ENCODE measurements at regions not wholly inside any gene's neighbourhood (a gene's known extent, or its start where the extent isn't known, plus 50 kb on each side); places are given as distances from the start of the nearest gene placed in this dataset.

DNA sequence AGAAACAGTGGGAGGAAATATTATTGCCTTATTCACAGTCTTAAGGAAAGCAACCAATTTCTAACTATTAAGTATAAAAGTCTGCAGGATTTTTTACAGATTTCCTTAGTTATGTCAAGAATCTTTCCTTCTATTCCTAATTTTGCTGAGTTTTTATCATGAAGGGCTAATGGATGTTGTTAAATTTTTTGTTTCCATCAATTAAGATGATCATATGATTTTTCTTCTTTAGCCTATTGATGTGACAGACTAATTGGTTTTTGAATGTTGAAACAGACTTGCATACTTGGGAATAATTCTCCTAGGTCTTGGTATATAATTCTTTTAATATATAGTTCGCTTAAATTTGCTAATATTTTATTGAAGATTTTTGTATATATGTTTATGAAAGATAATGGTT is 569.1 kb upstream of the KCND2 start:
- Histone ChIP-seq H3K4me3 (ENCODE audit: low read depth, low read length) (no peak overlapping the region), H3K36me3 (ENCODE audit: control insufficient read depth, insufficient read depth, low read length) (no peaks in the 10 kb centered on the region), H3K4me1 (no peaks in the 10 kb centered on the region), H3K27me3 (replicated peaks; ENCODE audit: control insufficient read depth, insufficient read depth, low read length) (no peaks in the 10 kb centered on the region), H3K9me3 (peaks cover 5% of the 10 kb centered on the region; the same call in 1 of the 2 replicates)
- DNase-seq, result no peak
- TF ChIP-seq, protein P1, sequence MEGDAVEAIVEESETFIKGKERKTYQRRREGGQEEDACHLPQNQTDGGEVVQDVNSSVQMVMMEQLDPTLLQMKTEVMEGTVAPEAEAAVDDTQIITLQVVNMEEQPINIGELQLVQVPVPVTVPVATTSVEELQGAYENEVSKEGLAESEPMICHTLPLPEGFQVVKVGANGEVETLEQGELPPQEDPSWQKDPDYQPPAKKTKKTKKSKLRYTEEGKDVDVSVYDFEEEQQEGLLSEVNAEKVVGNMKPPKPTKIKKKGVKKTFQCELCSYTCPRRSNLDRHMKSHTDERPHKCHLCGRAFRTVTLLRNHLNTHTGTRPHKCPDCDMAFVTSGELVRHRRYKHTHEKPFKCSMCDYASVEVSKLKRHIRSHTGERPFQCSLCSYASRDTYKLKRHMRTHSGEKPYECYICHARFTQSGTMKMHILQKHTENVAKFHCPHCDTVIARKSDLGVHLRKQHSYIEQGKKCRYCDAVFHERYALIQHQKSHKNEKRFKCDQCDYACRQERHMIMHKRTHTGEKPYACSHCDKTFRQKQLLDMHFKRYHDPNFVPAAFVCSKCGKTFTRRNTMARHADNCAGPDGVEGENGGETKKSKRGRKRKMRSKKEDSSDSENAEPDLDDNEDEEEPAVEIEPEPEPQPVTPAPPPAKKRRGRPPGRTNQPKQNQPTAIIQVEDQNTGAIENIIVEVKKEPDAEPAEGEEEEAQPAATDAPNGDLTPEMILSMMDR (IDR thresholded peaks at IDR 0.05; ENCODE audit: insufficient read depth in 1 of 2, low read depth in 1 of 2, low read length in 1 of 2, severe bottlenecking in 1 of 2, unreplicated experiment in 1 of 2), result no peak
- no peak overlapping the region for H3K27ac Mint-ChIP-seq (ENCODE audit: unreplicated experiment)
- BruUV-seq (replicated peaks), result no TSS peak
- no peaks in the 10 kb centered on the region for H3K4me1 Mint-ChIP-seq (ENCODE audit: low read depth, unreplicated experiment)
- ChIA-PET CTCF (no interaction called here), POLR2A (no interaction called here)
- H3K4me3 Mint-ChIP-seq (ENCODE audit: unreplicated experiment), result no peak overlapping the region
- H3K36me3 Mint-ChIP-seq (ENCODE audit: insufficient read depth, unreplicated experiment), result no peaks in the 10 kb centered on the region
- H3K9me3 Mint-ChIP-seq (ENCODE audit: unreplicated experiment), result no peaks in the 10 kb centered on the region
- intact Hi-C loops (cut with micrococcal nuclease; ENCODE audit: unreplicated experiment), result no loop called here
- H3K27me3 Mint-ChIP-seq (ENCODE audit: insufficient read depth, unreplicated experiment), result no peaks in the 10 kb centered on the region

DNA sequence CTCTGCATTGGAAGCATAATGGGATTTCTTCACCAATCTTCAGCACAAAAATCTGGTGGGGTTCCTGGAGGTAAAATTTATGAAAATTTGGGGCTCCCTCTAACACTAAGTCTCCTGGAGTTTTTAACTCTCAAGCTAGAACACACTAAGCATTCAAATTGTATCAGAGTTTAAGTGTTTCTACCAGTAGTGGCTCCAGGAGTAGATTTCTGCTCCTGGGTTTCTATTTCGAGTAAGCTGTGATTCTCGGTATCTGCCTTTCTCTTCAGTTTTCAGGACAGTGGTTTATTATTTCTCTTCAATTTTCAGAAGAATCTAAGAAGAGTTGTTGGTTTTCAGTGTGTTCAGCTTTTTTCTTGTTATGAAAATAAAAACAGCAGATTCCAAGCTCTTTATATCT is 566.4 kb upstream of the KCND2 start:
- DNase-seq, result no peak
- no peaks in the 10 kb centered on the region for H3K27me3 ChIP-seq (replicated peaks; ENCODE audit: control insufficient read depth, insufficient read depth, low read length)
- ChIA-PET CTCF (no interaction called here), POLR2A (no interaction called here)
- Mint-ChIP-seq H3K4me1 (ENCODE audit: low read depth, unreplicated experiment) (no peaks in the 10 kb centered on the region), H3K9me3 (ENCODE audit: unreplicated experiment) (no peaks in the 10 kb centered on the region), H3K27me3 (ENCODE audit: insufficient read depth, unreplicated experiment) (no peaks in the 10 kb centered on the region), H3K27ac (ENCODE audit: unreplicated experiment) (no peak overlapping the region), H3K4me3 (ENCODE audit: unreplicated experiment) (no peak overlapping the region), H3K36me3 (ENCODE audit: insufficient read depth, unreplicated experiment) (no peaks in the 10 kb centered on the region)
- H3K4me3 ChIP-seq (ENCODE audit: low read depth, low read length), result no peak overlapping the region
- TF ChIP-seq, protein P1 (IDR thresholded peaks at IDR 0.05; ENCODE audit: insufficient read depth in 1 of 2, low read depth in 1 of 2, low read length in 1 of 2, severe bottlenecking in 1 of 2, unreplicated experiment in 1 of 2), result no peak
- BruUV-seq (replicated peaks), result no TSS peak
- H3K9me3 ChIP-seq, result peaks cover 5% of the 10 kb centered on the region; the same call in 1 of the 2 replicates
- H3K4me1 ChIP-seq, result no peaks in the 10 kb centered on the region
- no peaks in the 10 kb centered on the region for H3K36me3 ChIP-seq (ENCODE audit: control insufficient read depth, insufficient read depth, low read length)
- intact Hi-C loops (cut with micrococcal nuclease; ENCODE audit: unreplicated experiment), result no loop called here

DNA sequence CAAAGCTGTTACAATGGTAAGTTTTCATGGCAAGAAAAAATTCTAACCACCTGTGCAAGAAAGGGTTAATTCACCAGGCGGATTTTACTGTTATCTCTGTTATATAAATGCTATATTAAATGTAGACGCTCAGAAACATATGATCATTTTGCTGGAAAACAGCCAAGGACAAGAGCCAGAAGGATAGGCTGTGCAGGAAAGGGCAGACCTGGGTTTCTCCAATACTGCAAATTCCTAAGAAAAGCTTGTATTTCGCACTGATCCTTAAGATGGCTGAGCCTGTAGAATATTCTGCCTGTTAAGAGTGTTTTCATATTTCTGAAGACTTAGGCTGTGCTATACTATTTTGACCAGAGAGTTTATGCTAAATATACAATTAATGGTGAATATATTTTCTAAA is 564.1 kb upstream of the KCND2 start:
- TF ChIP-seq, protein P1 (IDR thresholded peaks at IDR 0.05; ENCODE audit: insufficient read depth in 1 of 2, low read depth in 1 of 2, low read length in 1 of 2, severe bottlenecking in 1 of 2, unreplicated experiment in 1 of 2), result no peak
- no peaks in the 10 kb centered on the region for H3K4me1 ChIP-seq
- H3K4me1 Mint-ChIP-seq (ENCODE audit: low read depth, unreplicated experiment), result no peaks in the 10 kb centered on the region
- no peak overlapping the region for H3K4me3 Mint-ChIP-seq (ENCODE audit: unreplicated experiment)
- no peaks in the 10 kb centered on the region for H3K36me3 ChIP-seq (ENCODE audit: control insufficient read depth, insufficient read depth, low read length)
- no peaks in the 10 kb centered on the region for H3K27me3 Mint-ChIP-seq (ENCODE audit: insufficient read depth, unreplicated experiment)
- CTCF ChIA-PET, result no interaction called here
- no peaks in the 10 kb centered on the region for H3K27me3 ChIP-seq (replicated peaks; ENCODE audit: control insufficient read depth, insufficient read depth, low read length)
- no peak for DNase-seq
- H3K27ac Mint-ChIP-seq (ENCODE audit: unreplicated experiment), result no peak overlapping the region
- H3K9me3 ChIP-seq, result peaks cover 1% of the 10 kb centered on the region; the same call in 1 of the 2 replicates
- H3K4me3 ChIP-seq (ENCODE audit: low read depth, low read length), result no peak overlapping the region
- POLR2A ChIA-PET, result no interaction called here
- intact Hi-C loops (cut with micrococcal nuclease; ENCODE audit: unreplicated experiment), result no loop called here
- H3K9me3 Mint-ChIP-seq (ENCODE audit: unreplicated experiment), result no peaks in the 10 kb centered on the region
- BruUV-seq (replicated peaks), result no TSS peak
- no peaks in the 10 kb centered on the region for H3K36me3 Mint-ChIP-seq (ENCODE audit: insufficient read depth, unreplicated experiment)

Data from Caco-2 (cell line).